HuH-7.5 (cell line): ENCODE measurements at regions not wholly inside any gene's neighbourhood (a gene's known extent, or its start where the extent isn't known, plus 50 kb on each side); places are given as distances from the start of the nearest gene placed in this dataset.
"Not testable (repeated sequence)": the region's sequence is repeated elsewhere in the genome, so short reads cannot be mapped to it uniquely, and the experiment has no call there.

Source experiments
- DNase-seq: peaks from one replicate; pipeline ENCODE4 v3.0.0; 2011; ENCODE audit warnings: low spot score

DNA sequence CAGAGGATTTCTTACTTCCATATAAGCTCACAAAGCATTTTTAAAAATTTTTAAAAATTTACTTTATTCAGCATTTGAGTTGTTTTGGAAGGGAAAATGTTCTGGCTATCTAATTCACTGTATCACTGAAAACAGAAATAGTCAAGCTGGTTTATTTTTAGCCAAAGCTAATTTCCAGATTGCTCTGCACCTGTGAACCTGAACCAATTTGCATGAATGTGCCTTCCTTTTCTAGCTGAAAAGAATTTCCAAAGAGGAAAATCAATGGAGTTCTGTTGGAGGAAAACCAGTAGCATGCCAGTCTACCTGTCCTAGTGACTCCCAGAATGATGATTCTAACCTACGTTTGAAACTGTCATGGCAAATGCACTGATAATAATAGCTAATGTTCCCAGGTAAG, 134.2 kb upstream of the LIPC start:
- DNase-seq, result no peak

DNA sequence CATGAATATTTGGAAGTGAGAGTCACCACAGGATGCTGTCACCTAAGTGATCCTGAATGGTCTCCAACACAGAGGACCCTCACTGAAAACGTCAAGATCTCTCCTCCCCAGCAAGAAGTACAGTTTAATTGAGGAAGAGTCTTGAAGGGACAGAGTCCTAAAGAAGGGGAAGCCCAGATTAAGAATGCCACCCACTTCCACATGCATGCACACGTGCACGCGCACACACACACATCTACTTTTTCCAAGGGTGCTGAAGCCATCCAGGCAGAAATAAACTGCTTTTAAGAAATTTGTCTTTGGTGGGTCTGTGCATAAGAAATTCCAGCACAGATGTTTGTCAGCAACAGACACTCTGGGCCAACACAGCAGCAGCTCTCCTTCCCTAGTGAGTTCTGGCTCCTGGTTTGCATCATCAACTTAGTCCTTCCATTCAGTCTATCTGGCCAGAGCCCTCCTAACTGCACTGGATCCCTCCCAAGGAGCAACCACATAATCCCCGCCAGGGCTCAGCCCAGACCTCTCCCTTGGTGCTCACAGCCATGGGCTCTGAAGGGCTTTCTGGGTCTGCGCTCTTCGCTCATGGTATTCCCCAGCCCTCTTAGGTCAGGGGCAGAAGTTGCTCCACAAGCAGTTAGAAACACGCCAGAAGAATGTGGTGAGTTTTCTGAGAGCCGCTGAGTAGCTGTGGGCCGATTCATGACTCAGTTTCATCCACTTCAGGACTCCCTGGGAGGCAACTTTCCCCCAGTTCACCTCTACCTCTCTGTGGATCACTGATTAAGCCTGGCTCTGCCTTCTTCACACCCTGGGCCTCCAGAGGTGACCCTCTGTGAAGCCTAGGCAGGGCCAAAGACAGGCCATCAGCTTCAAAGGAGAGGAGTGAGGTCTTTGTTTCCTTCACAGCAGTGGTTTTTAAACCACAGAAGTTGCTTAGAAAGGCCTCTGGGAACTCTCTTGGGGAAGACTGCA, 132.6 kb upstream of the LIPC start:
- DNase-seq, result no peak

GRCh38 chr15:58302832-58303231, 129.0 kb upstream of the LIPC start:
- DNase-seq, result no peak

DNA sequence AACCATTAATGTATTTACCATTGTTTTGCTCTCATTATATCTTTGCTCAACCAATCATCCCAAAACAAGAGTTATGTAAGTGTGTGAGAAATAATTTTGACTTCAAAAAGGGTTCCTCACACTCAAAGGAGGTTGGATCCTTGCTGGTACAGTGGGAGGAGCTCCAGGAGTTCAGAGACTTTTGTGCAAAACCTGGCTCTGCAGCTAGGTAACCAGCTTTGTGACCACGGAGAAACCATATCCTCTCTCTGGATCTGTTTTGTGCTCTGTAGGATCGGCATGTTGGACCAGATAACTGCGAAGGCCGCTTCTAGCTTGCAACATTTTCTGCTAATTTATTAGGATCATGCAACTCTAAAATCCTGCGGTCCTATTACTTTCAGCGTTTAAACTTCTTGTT, 128.6 kb upstream of the LIPC start:
- DNase-seq, result no peak

DNA sequence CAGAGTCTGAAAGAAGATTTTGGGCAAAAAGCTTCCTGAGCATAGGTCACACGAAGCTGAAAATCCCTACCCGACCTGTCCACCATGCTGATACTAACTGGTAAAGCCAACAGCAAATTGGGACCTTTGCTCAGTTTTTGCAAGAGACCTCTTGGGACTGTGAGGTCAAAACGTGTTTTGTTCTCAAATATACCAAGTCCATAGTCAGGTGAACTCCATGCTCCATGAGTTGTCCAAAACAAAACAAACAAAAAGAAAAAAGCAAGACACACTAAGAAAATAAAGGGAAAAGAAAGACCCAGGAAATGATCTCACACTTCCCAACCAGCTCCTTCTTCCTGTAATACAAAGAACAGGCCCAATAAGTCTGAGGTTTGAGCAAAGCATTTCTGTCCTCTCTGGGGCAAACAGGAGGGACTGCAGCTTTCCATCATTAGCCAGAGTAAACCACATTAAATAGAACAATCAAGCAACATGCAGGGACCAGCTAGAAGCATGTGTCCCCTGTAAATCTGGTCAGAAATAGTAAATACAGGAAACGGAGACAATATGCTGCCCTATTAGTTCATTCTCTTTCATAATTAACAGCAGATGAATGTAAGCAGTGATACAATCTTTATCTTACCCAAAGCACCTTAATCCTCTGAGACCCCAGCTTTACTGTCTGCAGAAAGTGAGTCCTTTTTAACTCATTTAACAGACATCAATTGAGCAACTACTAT, 125.0 kb upstream of the LIPC start:
- DNase-seq, result no peak

DNA sequence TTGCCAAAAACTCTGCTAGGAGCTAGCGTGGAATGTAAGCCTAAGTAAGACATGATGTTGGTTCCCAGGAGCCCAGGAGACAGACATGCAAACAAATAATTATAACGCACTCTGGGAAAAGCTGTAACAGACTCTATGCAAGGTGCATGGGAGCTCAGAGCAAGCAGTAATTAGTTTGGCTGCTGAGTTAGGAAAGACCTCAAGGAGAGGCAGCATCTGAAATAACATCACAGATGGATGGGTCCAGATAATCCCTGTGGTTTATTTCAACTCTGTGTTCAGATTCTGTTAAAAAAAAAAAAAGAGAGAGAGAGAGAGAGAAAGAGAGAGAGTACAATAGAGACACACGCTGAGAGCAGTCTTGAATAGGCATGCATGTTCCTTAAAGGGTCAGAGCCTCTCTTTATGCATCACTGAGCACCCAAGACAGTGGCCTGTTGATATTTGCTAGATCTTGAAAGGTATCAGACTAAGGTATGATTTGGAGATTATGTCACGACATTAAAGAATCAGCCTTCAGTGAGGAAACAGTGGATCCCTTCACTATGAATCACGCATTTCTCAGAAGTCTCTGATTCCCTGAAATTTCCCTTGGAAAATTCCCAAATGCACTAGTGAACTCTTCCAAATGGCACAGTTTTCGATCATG, 124.4 kb upstream of the LIPC start:
- DNase-seq, result no peak

DNA sequence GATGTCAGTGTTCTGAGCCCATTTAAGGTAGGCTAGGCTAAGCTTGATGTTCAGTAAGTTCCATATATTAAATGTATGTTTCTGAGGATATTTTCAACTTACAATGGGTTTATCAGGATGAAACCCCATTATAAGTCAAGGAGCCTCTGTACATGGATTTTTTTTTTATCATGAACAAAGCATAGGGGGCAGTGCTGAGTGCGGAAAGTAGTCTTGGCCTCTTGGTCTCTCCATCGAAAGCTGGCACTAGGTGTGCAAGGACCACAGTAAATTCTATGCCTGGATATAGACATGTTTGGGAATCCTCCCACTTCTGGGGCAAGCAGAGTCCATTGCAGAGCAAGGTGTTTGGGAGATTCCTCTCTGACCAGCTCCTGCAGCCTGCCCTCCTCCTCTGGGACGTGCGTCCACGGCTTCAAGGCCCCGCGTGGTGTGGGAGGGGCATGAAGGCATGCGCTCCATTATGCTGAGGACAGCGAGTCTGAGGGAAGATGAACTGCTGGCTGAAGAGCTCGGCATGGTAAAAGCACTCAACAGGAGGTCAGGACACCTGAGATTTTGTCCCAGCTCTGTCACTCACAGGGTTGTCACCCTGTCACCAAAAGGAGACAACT, 122.9 kb upstream of the LIPC start:
- DNase-seq, result no peak

DNA sequence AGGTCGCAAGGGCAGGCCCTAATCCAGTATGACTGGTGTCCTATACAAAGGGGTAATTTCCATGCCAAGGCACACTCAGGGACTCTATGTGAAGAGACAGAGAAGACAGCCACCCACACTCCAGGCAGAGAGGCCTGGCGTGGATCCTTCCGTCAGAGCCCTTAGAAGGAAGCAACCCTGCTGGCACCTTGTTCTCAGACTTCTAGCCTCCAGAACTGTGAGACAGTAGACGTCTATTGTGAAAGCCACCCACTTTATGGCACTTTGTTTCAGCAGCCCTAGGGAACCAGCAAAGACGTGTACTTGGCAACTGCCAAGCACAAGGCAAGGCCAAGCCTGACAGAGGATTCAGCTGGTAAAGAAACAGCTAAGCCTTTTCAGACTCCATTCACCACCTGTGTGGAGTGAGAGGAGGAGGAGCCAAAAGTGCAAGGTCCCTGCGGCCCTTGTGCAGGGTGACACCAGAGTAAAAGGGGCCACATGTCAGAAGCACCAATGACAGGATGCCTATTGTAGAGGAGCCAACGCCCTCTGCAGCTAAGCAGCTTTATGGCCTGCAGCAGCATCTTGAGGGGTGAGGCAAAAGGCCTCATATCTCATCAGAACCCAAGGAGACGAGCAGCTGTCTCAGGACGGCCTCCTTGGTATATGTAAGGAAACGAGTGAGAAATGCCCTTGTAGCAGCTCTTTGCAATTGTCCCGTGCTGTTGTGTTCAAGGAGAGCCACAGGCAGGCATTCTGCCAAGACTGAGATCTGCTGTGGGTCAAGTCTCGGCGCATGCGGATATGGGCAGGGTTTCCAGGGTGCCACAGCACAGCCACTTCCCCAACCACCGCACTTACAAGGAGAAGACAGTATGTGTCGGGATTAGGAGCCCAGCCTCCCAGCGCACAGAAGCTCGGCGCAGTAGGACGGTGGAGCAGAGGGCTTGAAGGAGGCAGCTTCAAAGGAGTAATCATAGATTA, 121.5 kb upstream of the LIPC start:
- no peak for DNase-seq

- DNase-seq, result no peak
Measured at GRCh38 chr15:58311556-58311955, 120.2 kb upstream of the LIPC start.

GRCh38 chr15:58312031-58312430, 119.8 kb upstream of the LIPC start:
- no peak for DNase-seq

- DNase-seq, result no peak
Measured at GRCh38 chr15:58313304-58313703, 118.5 kb upstream of the LIPC start.

- DNase-seq, result no peak
Measured at GRCh38 chr15:58313810-58314592, 117.8 kb upstream of the LIPC start.

DNA sequence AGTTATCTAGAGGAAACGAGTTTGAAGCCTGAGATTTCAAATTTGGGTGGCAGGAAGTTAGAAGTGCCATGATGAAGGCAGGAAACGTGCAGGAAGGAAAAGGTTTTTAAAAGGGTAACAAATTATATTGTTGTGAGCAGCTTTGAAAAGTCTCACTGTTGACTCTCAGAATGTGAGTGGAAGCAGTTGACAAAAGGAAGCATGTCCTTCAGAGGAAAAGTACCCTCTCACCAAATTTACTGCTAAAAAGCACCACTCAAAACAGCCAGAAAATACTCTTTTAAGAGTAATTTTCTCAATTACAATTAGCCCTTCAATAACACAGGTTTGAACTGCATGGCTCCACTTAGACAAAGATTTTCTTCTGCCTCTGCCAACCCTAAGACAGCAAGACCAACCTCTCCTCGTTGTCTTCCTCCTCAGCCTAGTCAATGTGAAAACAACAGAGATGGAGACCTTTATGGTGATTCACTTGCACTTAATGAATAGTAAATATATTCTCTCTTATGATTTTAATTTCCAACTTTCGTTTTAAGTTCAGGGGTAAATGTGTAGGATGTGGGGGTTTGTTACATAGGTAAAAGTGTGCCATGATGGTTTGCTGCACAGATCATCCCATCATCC, 117.1 kb upstream of the LIPC start:
- no peak for DNase-seq

- no peak for DNase-seq
Measured at GRCh38 chr15:58318517-58318916, 113.3 kb upstream of the LIPC start.

- DNase-seq, result no peak
Measured at GRCh38 chr15:58321034-58321433, 110.8 kb upstream of the LIPC start.

- DNase-seq, result no peak
Measured at GRCh38 chr15:58322253-58322652, 109.5 kb upstream of the LIPC start.

- not testable (repeated sequence) for DNase-seq
Measured at GRCh38 chr15:58323321-58323720, 108.5 kb upstream of the LIPC start.

DNA sequence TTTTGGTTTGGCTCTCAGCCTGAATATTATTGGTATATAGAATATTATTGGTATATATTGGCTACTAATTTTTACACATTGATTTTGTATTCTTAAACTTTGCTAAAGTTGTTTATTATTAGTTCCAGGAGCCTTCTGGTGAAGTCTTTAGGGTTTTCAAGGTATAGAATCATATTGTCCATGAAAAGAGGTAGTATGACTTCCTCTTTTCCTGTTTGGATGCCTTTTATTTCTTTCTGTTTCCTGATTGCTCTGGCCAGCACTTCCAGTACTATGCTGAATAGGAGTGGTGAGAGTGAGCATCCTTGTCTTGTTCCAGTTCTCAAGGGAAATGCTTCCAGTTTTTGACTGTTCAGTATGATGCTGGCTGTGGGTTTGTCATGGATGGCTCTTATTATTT, 107.3 kb upstream of the LIPC start:
- DNase-seq, result no peak

GRCh38 chr15:58327958-58328357, 103.8 kb upstream of the LIPC start:
- DNase-seq, result no peak

GRCh38 chr15:58329211-58329610, 102.6 kb upstream of the LIPC start:
- DNase-seq, result no peak
